H1 (cell line): ENCODE measurements at regions not wholly inside any gene's neighbourhood (a gene's known extent, or its start where the extent isn't known, plus 50 kb on each side); places are given as distances from the start of the nearest gene placed in this dataset.

Source experiments
- CTCF ChIA-PET: fragments of 300-600 bp; sonication (Branson Sonifier 250); formaldehyde crosslinking; loops from one replicate; lab custom pipeline; 2021; ENCODE audit not compliant: partially characterized antibody; lab: Charles Lee
- POLR2A ChIA-PET: fragments of 300-600 bp; sonication (Branson Sonifier 250); formaldehyde crosslinking; loops from one replicate; lab custom pipeline; 2021; ENCODE audit warnings: inconsistent platforms; ENCODE audit not compliant: partially characterized antibody; lab: Charles Lee
- DNase-seq, 2 experiments: peaks; one replicate each; pipeline versions ENCODE4 v3.0.0 to v3.0.0-alpha.2; 2010 to 2022; ENCODE audit warnings: low spot score in 2 of 2, low read depth in 1 of 2, mixed read lengths in 1 of 2
- FAIRE-seq: peaks from 2 replicates; lab custom pipeline; 2011; peaks lifted over from hg19 to GRCh38; lab: Jason Lieb, UNC
- H2AFZ ChIP-seq: 2 replicates; pipeline ENCODE4 v1.8.1; 2012; ENCODE audit warnings: low read length, inconsistent platforms
- H2AK5ac ChIP-seq: 2 replicates; pipeline ENCODE4 v1.6.1; 2013; ENCODE audit warnings: low read depth, low read length
- H2BK120ac ChIP-seq: replicated peaks from 2 replicates; pipeline ENCODE3; 2013; ENCODE audit warnings: low read depth, low read length, inconsistent platforms
- H2BK12ac ChIP-seq: 2 replicates; pipeline ENCODE4 v1.6.1; 2013; ENCODE audit warnings: low read depth, low read length
- H2BK15ac ChIP-seq: 2 replicates; pipeline ENCODE4 v1.6.1; 2013; ENCODE audit warnings: low read length
- H2BK20ac ChIP-seq: 2 replicates; pipeline ENCODE4 v1.6.1; 2013; ENCODE audit warnings: low read length
- H2BK5ac ChIP-seq: 2 replicates; pipeline ENCODE4 v1.6.1; 2013; ENCODE audit warnings: low read depth, low read length
- H3K14ac ChIP-seq: 2 replicates; pipeline ENCODE4 v1.6.1; 2013; ENCODE audit warnings: inconsistent platforms; ENCODE audit not compliant: insufficient read length
- H3K18ac ChIP-seq: 2 replicates; pipeline ENCODE4 v1.6.1; 2013; ENCODE audit warnings: low read length; ENCODE audit errors: extremely low read depth
- H3K23ac ChIP-seq: 2 replicates; pipeline ENCODE4 v1.6.1; 2013; ENCODE audit warnings: inconsistent platforms; ENCODE audit not compliant: insufficient read length
- H3K23me2 ChIP-seq: 2 replicates; pipeline ENCODE4 v1.6.1; 2013; ENCODE audit warnings: low read depth, low read length
- H3K27ac ChIP-seq: 2 replicates; pipeline ENCODE4 v1.6.1; 2011; ENCODE audit warnings: low read depth, low read length, inconsistent platforms
- H3K27me3 ChIP-seq, 4 experiments: replicated peaks in 1 of 4; 1 replicate in 1 of 4; 2 replicates in 3 of 4; pipeline versions ENCODE4 v1.6.1 to v1.8.1; 2011 to 2013; ENCODE audit warnings: low read length in 3 of 4, mild to moderate bottlenecking in 3 of 4, inconsistent platforms in 2 of 4, mixed read lengths in 2 of 4, moderate library complexity in 1 of 4; ENCODE audit not compliant: control insufficient read depth in 3 of 4, insufficient read depth in 3 of 4; ENCODE audit errors: extremely low read depth in 1 of 4
- H3K36me3 ChIP-seq, 4 experiments: 2 replicates each; pipeline versions ENCODE4 v1.6.1 to v1.8.1; 2011 to 2013; ENCODE audit warnings: mild to moderate bottlenecking in 4 of 4, low read length in 3 of 4, moderate library complexity in 2 of 4, control low read depth in 1 of 4, inconsistent platforms in 1 of 4; ENCODE audit not compliant: insufficient read depth in 4 of 4, control insufficient read depth in 2 of 4
- H3K4ac ChIP-seq: replicated peaks from 2 replicates; pipeline ENCODE3; 2013; ENCODE audit warnings: low read length, low read depth, mixed read lengths, inconsistent platforms; ENCODE audit not compliant: insufficient read length
- H3K4me1 ChIP-seq, 4 experiments: replicated peaks in 1 of 4; 1 replicate in 1 of 4; 2 replicates in 3 of 4; pipeline versions ENCODE4 v1.6.1 to v1.8.1; 2011 to 2013; ENCODE audit warnings: low read length in 3 of 4, inconsistent platforms in 2 of 4, mixed read lengths in 1 of 4; ENCODE audit not compliant: insufficient read depth in 4 of 4, control insufficient read depth in 3 of 4
- H3K4me2 ChIP-seq, 2 experiments: 2 replicates each; pipeline versions ENCODE4 v1.6.1 to v1.8.1; 2011 to 2013; ENCODE audit warnings: low read depth in 2 of 2, low read length in 2 of 2, control low read depth in 1 of 2, inconsistent platforms in 1 of 2, mild to moderate bottlenecking in 1 of 2; ENCODE audit not compliant: insufficient read depth in 1 of 2
- H3K4me3 ChIP-seq, 4 experiments: fragments of 200-600, 300-600 bp in 1 of 4; sonication (generic), shearing (Covaris generic), sonication (Bioruptor Twin) in 1 of 4; 2 replicates each; pipeline versions ENCODE4 v1.5.1 to v1.8.1; 2011 to 2016; ENCODE audit warnings: low read length in 4 of 4, low read depth in 3 of 4, control low read depth in 2 of 4, inconsistent platforms in 2 of 4, mild to moderate bottlenecking in 2 of 4, mixed read lengths in 1 of 4, moderate library complexity in 1 of 4; ENCODE audit not compliant: insufficient read depth in 2 of 4; ENCODE audit errors: extremely low read depth in 1 of 4
- H3K56ac ChIP-seq: replicated peaks from 2 replicates; pipeline ENCODE3; 2013; ENCODE audit warnings: low read depth, mild to moderate bottlenecking, mixed read lengths, low read length, inconsistent platforms; ENCODE audit not compliant: insufficient read length
- H3K79me1 ChIP-seq: 2 replicates; pipeline ENCODE4 v1.6.1; 2013; ENCODE audit warnings: low read depth, low read length, control low read depth
- H3K79me2 ChIP-seq, 2 experiments: 2 replicates each; pipeline versions ENCODE4 v1.6.1 to v1.8.1; 2012 to 2013; ENCODE audit warnings: low read length in 2 of 2, mild to moderate bottlenecking in 2 of 2, inconsistent platforms in 1 of 2; ENCODE audit not compliant: insufficient read depth in 2 of 2, control insufficient read depth in 1 of 2
- H3K9ac ChIP-seq, 4 experiments: replicated peaks in 1 of 4; 1 replicate in 1 of 4; 2 replicates in 3 of 4; pipeline versions ENCODE4 v1.6.1 to v1.8.1; 2011 to 2013; ENCODE audit warnings: low read depth in 3 of 4, low read length in 3 of 4, control low read depth in 2 of 4, mild to moderate bottlenecking in 2 of 4, moderate library complexity in 2 of 4, inconsistent platforms in 1 of 4; ENCODE audit errors: extremely low read depth in 1 of 4
- H3K9me3 ChIP-seq, 2 experiments: 2 replicates each; pipeline versions ENCODE4 v1.6.1 to v1.8.1; 2012 to 2013; ENCODE audit warnings: mild to moderate bottlenecking in 2 of 2, moderate library complexity in 2 of 2, control low read depth in 1 of 2, inconsistent platforms in 1 of 2, low read depth in 1 of 2, low read length in 1 of 2, mixed read lengths in 1 of 2; ENCODE audit not compliant: insufficient read depth in 2 of 2
- H4K20me1 ChIP-seq, 2 experiments: replicated peaks in 1 of 2; 2 replicates each; pipeline versions ENCODE3 to v1.8.1; 2011 to 2013; ENCODE audit warnings: inconsistent platforms in 2 of 2, low read length in 2 of 2, mild to moderate bottlenecking in 1 of 2; ENCODE audit not compliant: insufficient read depth in 2 of 2, control insufficient read depth in 1 of 2
- H4K5ac ChIP-seq: 2 replicates; pipeline ENCODE4 v1.6.1; 2013; ENCODE audit warnings: low read length, low read depth, mixed read lengths, inconsistent platforms; ENCODE audit not compliant: insufficient read length
- H4K8ac ChIP-seq: 2 replicates; pipeline ENCODE4 v1.8.0; 2013; ENCODE audit warnings: mild to moderate bottlenecking, moderate library complexity, low read length, inconsistent platforms; ENCODE audit not compliant: insufficient read depth; ENCODE audit errors: extremely low read depth
- H4K91ac ChIP-seq: replicated peaks from 2 replicates; pipeline ENCODE3; 2013; ENCODE audit warnings: low read length, mixed read lengths, inconsistent platforms; ENCODE audit not compliant: insufficient read length
- BACH1 ChIP-seq: IDR thresholded peaks from 2 replicates; pipeline ENCODE4 v1.6.1; 2012; ENCODE audit warnings: low read length, improper control_type of control experiment
- BCL11A ChIP-seq, 2 experiments: IDR thresholded peaks; one replicate each; pipeline ENCODE4 v1.6.1; 2011; ENCODE audit warnings: low read depth in 2 of 2, low read length in 2 of 2, mild to moderate bottlenecking in 2 of 2
- BRCA1 ChIP-seq: IDR thresholded peaks from 2 replicates; pipeline ENCODE4 v1.6.1; 2012; ENCODE audit warnings: low read depth, low read length, improper control_type of control experiment
- CHD1 ChIP-seq: IDR thresholded peaks from 2 replicates; pipeline ENCODE4 v1.6.1; 2012; ENCODE audit warnings: low read depth, low read length, improper control_type of control experiment
- CHD2 ChIP-seq: IDR thresholded peaks from 2 replicates; pipeline ENCODE4 v1.6.1; 2012; ENCODE audit warnings: low read length, improper control_type of control experiment
- EGR1 ChIP-seq: IDR thresholded peaks from 2 replicates; pipeline ENCODE4 v1.6.1; 2011; ENCODE audit warnings: low read depth, low read length, borderline replicate concordance
- EZH2 ChIP-seq: fragments of 200-600 bp; sonication (generic); IDR thresholded peaks from 2 replicates; pipeline ENCODE4 v1.7.1; 2012; ENCODE audit warnings: low read depth, mild to moderate bottlenecking, moderate library complexity, low read length, inconsistent platforms; ENCODE audit not compliant: severe bottlenecking
- GABPA ChIP-seq: IDR thresholded peaks from 2 replicates; pipeline ENCODE4 v1.6.1; 2011; ENCODE audit warnings: mild to moderate bottlenecking, low read length, moderate library complexity, borderline replicate concordance; ENCODE audit not compliant: insufficient read depth
- GTF2F1 ChIP-seq: IDR thresholded peaks from 2 replicates; pipeline ENCODE4 v1.6.1; 2012; ENCODE audit warnings: low read depth, low read length, improper control_type of control experiment, borderline replicate concordance
- JUN ChIP-seq: IDR thresholded peaks from 2 replicates; pipeline ENCODE4 v1.6.1; 2011; ENCODE audit warnings: low read depth, mild to moderate bottlenecking, improper control_type of control experiment, low read length
- KDM4A ChIP-seq: IDR thresholded peaks from one replicate; pipeline ENCODE4 v1.7.1; 2012; ENCODE audit warnings: low read depth, mild to moderate bottlenecking, moderate library complexity, low read length, inconsistent platforms; ENCODE audit not compliant: severe bottlenecking
- KDM5A ChIP-seq: fragments of 200-600 bp; IDR thresholded peaks from 2 replicates; pipeline ENCODE4 v1.7.1; 2012; ENCODE audit warnings: mild to moderate bottlenecking, low read length, inconsistent platforms, mixed read lengths
- NRF1 ChIP-seq: IDR thresholded peaks from 2 replicates; pipeline ENCODE4 v1.6.1; 2011; ENCODE audit warnings: mild to moderate bottlenecking, low read depth, low read length, improper control_type of control experiment
- SIX5 ChIP-seq: IDR thresholded peaks from 2 replicates; pipeline ENCODE4 v1.6.1; 2011; ENCODE audit warnings: mild to moderate bottlenecking, low read depth, low read length
- SP4 ChIP-seq: IDR thresholded peaks from 2 replicates; pipeline ENCODE4 v1.6.1; 2012; ENCODE audit warnings: low read length, inconsistent platforms
- TCF12 ChIP-seq: IDR thresholded peaks from 2 replicates; pipeline ENCODE4 v1.6.1; 2011; ENCODE audit warnings: low read depth, mild to moderate bottlenecking, low read length
- ZNF274 ChIP-seq: IDR thresholded peaks from 2 replicates; pipeline ENCODE4 v1.7.0; 2012; ENCODE audit warnings: low read length, borderline replicate concordance; ENCODE audit errors: extremely low read depth
- WGBS, 2 experiments: shearing (Covaris generic) in 1 of 2; methylation state at CpG; one replicate each; pipeline versions ENCODE4 v1.1.6 to v1.1.7; 2013 to 2015; ENCODE audit warnings: low lambda C conversion rate in 2 of 2, mixed read lengths in 2 of 2, inconsistent platforms in 1 of 2, low coverage in 1 of 2, missing lambda C conversion rate in 1 of 2; ENCODE audit not compliant: insufficient replicate concordance in 2 of 2, insufficient coverage in 1 of 2, insufficient read length in 1 of 2; ENCODE audit errors: extremely low coverage in 1 of 2, missing lambda C conversion rate in 1 of 2; 5-methylcytosine and 5-hydroxymethylcytosine counted together

DNA sequence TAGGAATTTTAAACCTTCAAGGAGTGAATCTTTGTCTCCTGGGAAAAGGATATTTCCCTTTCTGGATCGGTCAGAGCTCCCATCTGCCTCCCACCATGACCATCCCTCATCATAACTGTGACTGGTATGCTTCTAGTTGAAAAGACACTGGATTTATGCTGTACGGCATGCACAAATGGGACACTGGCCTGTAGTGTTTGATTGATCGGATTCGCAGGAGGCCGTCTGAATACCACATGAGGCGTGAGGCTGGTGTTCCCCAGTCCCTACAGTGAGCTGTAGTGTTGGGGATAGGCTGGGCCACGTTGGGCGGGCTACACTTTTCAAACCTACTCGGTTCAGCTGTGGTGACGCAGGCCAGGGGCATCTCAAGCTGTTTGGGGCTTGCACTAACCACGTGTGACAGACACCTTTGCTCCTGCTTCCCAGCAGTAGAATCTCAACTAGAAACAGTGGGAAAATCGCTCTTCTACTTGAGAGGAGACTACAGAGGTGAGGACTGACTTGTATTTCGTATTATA lies 101.8 kb downstream of the MID1IP1 start:
- Histone ChIP-seq H2AK5ac (no peak overlapping the region), H2BK5ac (no peak overlapping the region), H3K27me3 (no peaks in the 10 kb centered on the region), H3K27ac (no peak overlapping the region), H3K4me2 (no peak overlapping the region), H2AFZ (no peak overlapping the region), H2BK12ac (no peak overlapping the region), H3K79me2 (no peaks in the 10 kb centered on the region), H3K56ac (no peak overlapping the region), H3K23me2 (no peaks in the 10 kb centered on the region), H2BK15ac (no peak overlapping the region), H2BK20ac (no peak overlapping the region), H3K18ac (no peak overlapping the region), H3K36me3 (no peaks in the 10 kb centered on the region), H3K9me3 (no peaks in the 10 kb centered on the region), H4K8ac (no peak overlapping the region), H3K4me1 (peaks cover 0 to 2% (median 0%) of the 10 kb centered on the region in 4 experiments; a peak in 1 of 7 replicates), H2BK120ac (no peak overlapping the region), H3K4me3 (no peak overlapping the region), H4K5ac (no peak overlapping the region), H3K79me1 (no peaks in the 10 kb centered on the region), H3K14ac (no peak overlapping the region), H3K9ac (no peak overlapping the region; a peak in 1 of 7 replicates), H3K23ac (no peak overlapping the region), H4K20me1 (no peaks in the 10 kb centered on the region), H4K91ac (no peak overlapping the region), H3K4ac (no peak overlapping the region)
- no peak for FAIRE-seq
- ChIA-PET CTCF (no interaction called here), POLR2A (no interaction called here)
- no peak for DNase-seq
- 79% methylated on average over 13 of the region's 13 CpGs; no CpG with 5 or more reads in 1 of the 2 experiments for WGBS, 2 experiments
- TF ChIP-seq EGR1, result no peak
- TF ChIP-seq BRCA1, result no peak
- TF ChIP-seq EZH2, result no peak
- TF ChIP-seq TCF12, result no peak
- TF ChIP-seq NRF1, result no peak
- TF ChIP-seq CHD1, result no peak
- TF ChIP-seq JUN, result no peak
- TF ChIP-seq BACH1, result no peak
- TF ChIP-seq GTF2F1, result no peak
- no peak for TF ChIP-seq KDM5A
- no peak for TF ChIP-seq ZNF274
- no peak for TF ChIP-seq SP4
- no peak for TF ChIP-seq BCL11A (IDR thresholded peaks at IDR 0.05; ENCODE audit: low read depth in 2 of 2, low read length in 2 of 2)
- TF ChIP-seq CHD2, result no peak
- TF ChIP-seq KDM4A, result no peak
- TF ChIP-seq GABPA, result no peak
- no peak for TF ChIP-seq SIX5
